ENCODE measurements at regions not wholly inside any gene's neighbourhood (a gene's known extent, or its start where the extent isn't known, plus 50 kb on each side); places are given as distances from the start of the nearest gene placed in this dataset.
A peak's percentile ranks its signal among the peaks of the same experiment; 100 is the strongest.

- Mint-ChIP-seq H3K27ac (no peak overlapping the region), H3K36me3 (ENCODE audit: insufficient read depth in 2 of 2) (peaks cover 0 to 2% of the 10 kb centered on the region in 2 donors), H3K4me1 (ENCODE audit: low read depth) (peaks cover 19% of the 10 kb centered on the region), H3K4me3 (no peak overlapping the region), H3K27me3 (ENCODE audit: low read depth) (no peaks in the 10 kb centered on the region), H3K9me3 (no peaks in the 10 kb centered on the region)
- ATAC-seq (replicated peaks in 1 of 2), result no peak
- DNase-seq, result no peak
Measured at GRCh38 chr11:10627291-10627690, 58.8 kb upstream of the LYVE1 start.

- DNase-seq, result no peak
- H3K9me3 Mint-ChIP-seq, result no peaks in the 10 kb centered on the region
- H3K4me1 Mint-ChIP-seq (ENCODE audit: low read depth), result peaks cover 15% of the 10 kb centered on the region
- H3K27ac Mint-ChIP-seq, result no peak overlapping the region
- ATAC-seq (replicated peaks in 1 of 2), result no peak
- no peak overlapping the region for H3K4me3 Mint-ChIP-seq
- no peaks in the 10 kb centered on the region for H3K27me3 Mint-ChIP-seq (ENCODE audit: low read depth)
- peaks cover 0 to 2% of the 10 kb centered on the region in 2 donors for H3K36me3 Mint-ChIP-seq (ENCODE audit: insufficient read depth in 2 of 2)
Measured at GRCh38 chr11:10625982-10626311, 57.5 kb upstream of the LYVE1 start.

- peaks cover 0 to 2% of the 10 kb centered on the region in 2 donors for H3K36me3 Mint-ChIP-seq (ENCODE audit: insufficient read depth in 2 of 2)
- no peak for ATAC-seq (replicated peaks in 1 of 2)
- peaks cover 15% of the 10 kb centered on the region for H3K4me1 Mint-ChIP-seq (ENCODE audit: low read depth)
- H3K27ac Mint-ChIP-seq, result no peak overlapping the region
- DNase-seq, result no peak
- no peaks in the 10 kb centered on the region for H3K9me3 Mint-ChIP-seq
- H3K4me3 Mint-ChIP-seq, result no peak overlapping the region
- H3K27me3 Mint-ChIP-seq (ENCODE audit: low read depth), result no peaks in the 10 kb centered on the region
Measured at GRCh38 chr11:10625281-10625981, 57.0 kb upstream of the LYVE1 start.

- Mint-ChIP-seq H3K36me3 (ENCODE audit: insufficient read depth in 2 of 2) (peaks cover 0 to 2% of the 10 kb centered on the region in 2 donors), H3K27ac (no peak overlapping the region), H3K4me1 (ENCODE audit: low read depth) (peaks cover 15% of the 10 kb centered on the region), H3K9me3 (no peaks in the 10 kb centered on the region), H3K27me3 (ENCODE audit: low read depth) (no peaks in the 10 kb centered on the region), H3K4me3 (no peak overlapping the region)
- DNase-seq (no peak), ATAC-seq (replicated peaks in 1 of 2) (no peak)
Measured at GRCh38 chr11:10623797-10624761, 55.6 kb upstream of the LYVE1 start.

GRCh38 chr11:10622957-10623791, 54.7 kb upstream of the LYVE1 start:
- ATAC-seq (replicated peaks in 1 of 2) (peak in 1 of 2 donors; percentile 39), DNase-seq (peak in 1 of 2 donors; percentile 11)
- no peaks in the 10 kb centered on the region for H3K9me3 Mint-ChIP-seq
- peak overlapping the region in 1 of 2 donors; percentile 6 for H3K4me3 Mint-ChIP-seq
- peaks cover 0 to 2% of the 10 kb centered on the region in 2 donors for H3K36me3 Mint-ChIP-seq (ENCODE audit: insufficient read depth in 2 of 2)
- H3K4me1 Mint-ChIP-seq (ENCODE audit: low read depth), result peaks cover 15% of the 10 kb centered on the region
- H3K27me3 Mint-ChIP-seq (ENCODE audit: low read depth), result no peaks in the 10 kb centered on the region
- peak overlapping the region; percentile 59 for H3K27ac Mint-ChIP-seq

GRCh38 chr11:10622108-10622507, 53.6 kb upstream of the LYVE1 start:
- DNase-seq, result no peak
- Mint-ChIP-seq H3K27me3 (ENCODE audit: low read depth) (no peaks in the 10 kb centered on the region), H3K9me3 (no peaks in the 10 kb centered on the region), H3K4me3 (no peak overlapping the region), H3K27ac (no peak overlapping the region), H3K4me1 (ENCODE audit: low read depth) (peaks cover 15% of the 10 kb centered on the region), H3K36me3 (ENCODE audit: insufficient read depth in 2 of 2) (peaks cover 0 to 2% of the 10 kb centered on the region in 2 donors)
- no peak for ATAC-seq (replicated peaks in 1 of 2)

- Mint-ChIP-seq H3K9me3 (no peaks in the 10 kb centered on the region), H3K4me3 (no peak overlapping the region), H3K36me3 (ENCODE audit: insufficient read depth in 2 of 2) (peaks cover 0 to 2% of the 10 kb centered on the region in 2 donors), H3K4me1 (ENCODE audit: low read depth) (peaks cover 14% of the 10 kb centered on the region), H3K27ac (no peak overlapping the region), H3K27me3 (ENCODE audit: low read depth) (no peaks in the 10 kb centered on the region)
- DNase-seq, result no peak
- ATAC-seq (replicated peaks in 1 of 2), result no peak
Measured at GRCh38 chr11:10619131-10619680, 50.7 kb upstream of the LYVE1 start.

- ATAC-seq (replicated peaks in 1 of 2), result no peak
- no peak overlapping the region for H3K4me3 Mint-ChIP-seq
- H3K36me3 Mint-ChIP-seq (ENCODE audit: insufficient read depth in 2 of 2), result peaks cover 1 to 2% of the 10 kb centered on the region in 2 donors
- H3K27ac Mint-ChIP-seq, result no peak overlapping the region
- H3K4me1 Mint-ChIP-seq (ENCODE audit: low read depth), result peaks cover 7% of the 10 kb centered on the region
- H3K9me3 Mint-ChIP-seq, result no peaks in the 10 kb centered on the region
- no peak for DNase-seq
- H3K27me3 Mint-ChIP-seq (ENCODE audit: low read depth), result no peaks in the 10 kb centered on the region
Measured at GRCh38 chr11:10618490-10618889, 50.0 kb upstream of the LYVE1 start.

Data from activated T-cell treated with anti-CD3 and anti-CD28 coated beads, Interleukin-2, amount 50 U/mL, for 72 hours (primary cell).